GM21737 (cell line): ENCODE measurements at regions not wholly inside any gene's neighbourhood (a gene's known extent, or its start where the extent isn't known, plus 50 kb on each side); places are given as distances from the start of the nearest gene placed in this dataset.
"Not testable (repeated sequence)": the region's sequence is repeated elsewhere in the genome, so short reads cannot be mapped to it uniquely, and the experiment has no call there.

Source experiments
- ATAC-seq: cut with Tn5 transposase; IDR thresholded peaks from one replicate; pipeline ENCODE4 v1.9.1; 2021; ENCODE audit warnings: mild to moderate bottlenecking, moderate library complexity; ENCODE audit not compliant: unreplicated experiment

- no peak for ATAC-seq
Measured at GRCh38 chr7:142539901-142540300, 209.4 kb upstream of the PRSS1 start.

GRCh38 chr7:142537760-142538159 lies 211.5 kb upstream of the PRSS1 start:
- no peak for ATAC-seq

GRCh38 chr7:142535123-142535779 lies 214.0 kb upstream of the PRSS1 start:
- ATAC-seq: peak; percentile 96

GRCh38 chr7:142534726-142535122 lies 214.5 kb upstream of the PRSS1 start:
- no peak for ATAC-seq

GRCh38 chr7:142533920-142534319 lies 215.4 kb upstream of the PRSS1 start:
- no peak for ATAC-seq

- ATAC-seq: no peak
Measured at GRCh38 chr7:142529591-142529990, 219.7 kb upstream of the PRSS1 start.

- ATAC-seq: no peak
Measured at GRCh38 chr7:142528608-142529408, 220.5 kb upstream of the PRSS1 start.

- no peak for ATAC-seq
Measured at GRCh38 chr7:142523821-142524460, 225.3 kb upstream of the PRSS1 start.

- ATAC-seq: no peak
Measured at GRCh38 chr7:142522735-142523134, 226.5 kb upstream of the PRSS1 start.

- not testable (repeated sequence) for ATAC-seq
Measured at GRCh38 chr7:142520885-142521284, 228.4 kb upstream of the PRSS1 start.

- ATAC-seq: not testable (repeated sequence)
Measured at GRCh38 chr7:142520455-142520854, 228.8 kb upstream of the PRSS1 start.

GRCh38 chr7:142519079-142520078 lies 229.9 kb upstream of the PRSS1 start:
- no peak for ATAC-seq

GRCh38 chr7:142516038-142516501 lies 233.2 kb upstream of the PRSS1 start:
- peak; percentile 91 for ATAC-seq

- not testable (repeated sequence) for ATAC-seq
Measured at GRCh38 chr7:142514716-142515115, 234.6 kb upstream of the PRSS1 start.

GRCh38 chr7:142513178-142513955 lies 235.9 kb upstream of the PRSS1 start:
- ATAC-seq: no peak

- no peak for ATAC-seq
Measured at GRCh38 chr7:142511801-142512200, 237.5 kb upstream of the PRSS1 start.

GRCh38 chr7:142511374-142511773 lies 237.9 kb upstream of the PRSS1 start:
- ATAC-seq: no peak

- not testable (repeated sequence) for ATAC-seq
Measured at GRCh38 chr7:142509235-142509634, 240.0 kb upstream of the PRSS1 start.

GRCh38 chr7:142508251-142508650 lies 241.0 kb upstream of the PRSS1 start:
- no peak for ATAC-seq

- ATAC-seq: no peak
Measured at GRCh38 chr7:142507799-142508198, 241.5 kb upstream of the PRSS1 start.
